ENCODE measurements at regions not wholly inside any gene's neighbourhood (a gene's known extent, or its start where the extent isn't known, plus 50 kb on each side); places are given as distances from the start of the nearest gene placed in this dataset.

- H2BK5ac ChIP-seq (ENCODE audit: low read depth, low read length, poor library complexity) = no peak overlapping the region
- no CpG with 5 or more reads among the region's 2 CpGs for WGBS (ENCODE audit: extremely low coverage, insufficient coverage, insufficient read length)
- no peaks in the 10 kb centered on the region for H3K27me3 ChIP-seq (ENCODE audit: insufficient read depth, low read length)
- no peak overlapping the region for H3K27ac ChIP-seq (ENCODE audit: low read depth, low read length)
- no peaks in the 10 kb centered on the region for H3K9me3 ChIP-seq (ENCODE audit: insufficient read depth, low read depth, low read length)
- no peak overlapping the region for H2AK5ac ChIP-seq (ENCODE audit: low read length)
- H3K4me3 ChIP-seq (ENCODE audit: low read depth, low read length) = no peak overlapping the region
- no peak for DNase-seq
- H4K12ac ChIP-seq (ENCODE audit: low read depth, low read length) = no peak overlapping the region
- H3K79me1 ChIP-seq (ENCODE audit: low read length) = no peaks in the 10 kb centered on the region
- no peak overlapping the region for H2AFZ ChIP-seq (ENCODE audit: insufficient read depth, low read length, poor library complexity)
- no peaks in the 10 kb centered on the region for H3K4me1 ChIP-seq (ENCODE audit: control insufficient read depth in 1 of 2, insufficient read depth in 2 of 2, low read length in 2 of 2)
- H4K8ac ChIP-seq (ENCODE audit: low read depth, low read length) = no peak overlapping the region
- H3K9ac ChIP-seq (ENCODE audit: low read length) = no peak overlapping the region
- H3K79me2 ChIP-seq (ENCODE audit: control insufficient read depth, insufficient read depth, low read length, poor library complexity) = no peaks in the 10 kb centered on the region
- no peak overlapping the region for H3K14ac ChIP-seq (ENCODE audit: low read length)
- H3K23ac ChIP-seq (ENCODE audit: low read length) = no peak overlapping the region
- no peak overlapping the region for H4K91ac ChIP-seq (ENCODE audit: low read depth, low read length)
- H3K36me3 ChIP-seq (ENCODE audit: control insufficient read depth in 1 of 2, insufficient read depth in 2 of 2, low read length in 2 of 2) = no peaks in the 10 kb centered on the region
- H3K18ac ChIP-seq (ENCODE audit: low read length) = no peak overlapping the region
- H2BK120ac ChIP-seq (ENCODE audit: insufficient read depth, low read length, poor library complexity) = no peak overlapping the region
- H2BK12ac ChIP-seq (ENCODE audit: low read length) = no peak overlapping the region
- H3K4me2 ChIP-seq (ENCODE audit: low read length) = no peak overlapping the region
- no peak overlapping the region for H3K4ac ChIP-seq (ENCODE audit: low read depth, low read length)
These were observed 487.5 kb upstream of the ZNF608 start for GRCh38 chr5:125233944-125234343.

GRCh38 chr5:125236007-125236406 is 489.6 kb upstream of the ZNF608 start:
- Histone ChIP-seq H2AFZ (ENCODE audit: insufficient read depth, low read length, poor library complexity) (no peak overlapping the region), H3K27ac (ENCODE audit: low read depth, low read length) (no peak overlapping the region), H3K79me1 (ENCODE audit: low read length) (no peaks in the 10 kb centered on the region), H3K9me3 (ENCODE audit: insufficient read depth, low read depth, low read length) (no peaks in the 10 kb centered on the region), H4K8ac (ENCODE audit: low read depth, low read length) (no peak overlapping the region), H3K4me1 (ENCODE audit: control insufficient read depth in 1 of 2, insufficient read depth in 2 of 2, low read length in 2 of 2) (no peaks in the 10 kb centered on the region), H2BK12ac (ENCODE audit: low read length) (no peak overlapping the region), H3K36me3 (ENCODE audit: control insufficient read depth in 1 of 2, insufficient read depth in 2 of 2, low read length in 2 of 2) (no peaks in the 10 kb centered on the region), H3K9ac (ENCODE audit: low read length) (no peak overlapping the region), H2BK5ac (ENCODE audit: low read depth, low read length, poor library complexity) (no peak overlapping the region), H3K4ac (ENCODE audit: low read depth, low read length) (no peak overlapping the region), H3K23ac (ENCODE audit: low read length) (no peak overlapping the region), H3K18ac (ENCODE audit: low read length) (no peak overlapping the region), H3K27me3 (ENCODE audit: insufficient read depth, low read length) (no peaks in the 10 kb centered on the region), H3K4me3 (ENCODE audit: low read depth, low read length) (no peak overlapping the region), H4K91ac (ENCODE audit: low read depth, low read length) (no peak overlapping the region), H4K12ac (ENCODE audit: low read depth, low read length) (no peak overlapping the region), H2AK5ac (ENCODE audit: low read length) (no peak overlapping the region), H2BK120ac (ENCODE audit: insufficient read depth, low read length, poor library complexity) (no peak overlapping the region), H3K4me2 (ENCODE audit: low read length) (no peak overlapping the region), H3K79me2 (ENCODE audit: control insufficient read depth, insufficient read depth, low read length, poor library complexity) (no peaks in the 10 kb centered on the region), H3K14ac (ENCODE audit: low read length) (no peak overlapping the region)
- WGBS (ENCODE audit: extremely low coverage, insufficient coverage, insufficient read length) = no CpG with 5 or more reads among the region's 2 CpGs
- no peak for DNase-seq

GRCh38 chr5:125236981-125237380 is 490.5 kb upstream of the ZNF608 start:
- Histone ChIP-seq H3K9ac (ENCODE audit: low read length) (no peak overlapping the region), H3K27me3 (ENCODE audit: insufficient read depth, low read length) (no peaks in the 10 kb centered on the region), H3K18ac (ENCODE audit: low read length) (no peak overlapping the region), H3K79me1 (ENCODE audit: low read length) (no peaks in the 10 kb centered on the region), H2BK12ac (ENCODE audit: low read length) (no peak overlapping the region), H2AK5ac (ENCODE audit: low read length) (no peak overlapping the region), H3K79me2 (ENCODE audit: control insufficient read depth, insufficient read depth, low read length, poor library complexity) (no peaks in the 10 kb centered on the region), H3K27ac (ENCODE audit: low read depth, low read length) (no peak overlapping the region), H4K91ac (ENCODE audit: low read depth, low read length) (no peak overlapping the region), H3K14ac (ENCODE audit: low read length) (no peak overlapping the region), H3K9me3 (ENCODE audit: insufficient read depth, low read depth, low read length) (no peaks in the 10 kb centered on the region), H4K8ac (ENCODE audit: low read depth, low read length) (no peak overlapping the region), H4K12ac (ENCODE audit: low read depth, low read length) (no peak overlapping the region), H3K36me3 (ENCODE audit: control insufficient read depth in 1 of 2, insufficient read depth in 2 of 2, low read length in 2 of 2) (no peaks in the 10 kb centered on the region), H2AFZ (ENCODE audit: insufficient read depth, low read length, poor library complexity) (no peak overlapping the region), H2BK5ac (ENCODE audit: low read depth, low read length, poor library complexity) (no peak overlapping the region), H2BK120ac (ENCODE audit: insufficient read depth, low read length, poor library complexity) (no peak overlapping the region), H3K4ac (ENCODE audit: low read depth, low read length) (no peak overlapping the region), H3K4me3 (ENCODE audit: low read depth, low read length) (no peak overlapping the region), H3K4me2 (ENCODE audit: low read length) (no peak overlapping the region), H3K23ac (ENCODE audit: low read length) (no peak overlapping the region), H3K4me1 (ENCODE audit: control insufficient read depth in 1 of 2, insufficient read depth in 2 of 2, low read length in 2 of 2) (no peaks in the 10 kb centered on the region)
- no CpG with 5 or more reads among the region's 1 CpG for WGBS (ENCODE audit: extremely low coverage, insufficient coverage, insufficient read length)
- no peak for DNase-seq

- H4K12ac ChIP-seq (ENCODE audit: low read depth, low read length) = no peak overlapping the region
- no peak overlapping the region for H3K4me2 ChIP-seq (ENCODE audit: low read length)
- H2BK120ac ChIP-seq (ENCODE audit: insufficient read depth, low read length, poor library complexity) = no peak overlapping the region
- H4K8ac ChIP-seq (ENCODE audit: low read depth, low read length) = no peak overlapping the region
- H3K27me3 ChIP-seq (ENCODE audit: insufficient read depth, low read length) = no peaks in the 10 kb centered on the region
- no peak overlapping the region for H3K27ac ChIP-seq (ENCODE audit: low read depth, low read length)
- no peak overlapping the region for H3K9ac ChIP-seq (ENCODE audit: low read length)
- H3K36me3 ChIP-seq (ENCODE audit: control insufficient read depth in 1 of 2, insufficient read depth in 2 of 2, low read length in 2 of 2) = no peaks in the 10 kb centered on the region
- no peaks in the 10 kb centered on the region for H3K79me2 ChIP-seq (ENCODE audit: control insufficient read depth, insufficient read depth, low read length, poor library complexity)
- DNase-seq = no peak
- H3K4me3 ChIP-seq (ENCODE audit: low read depth, low read length) = no peak overlapping the region
- H3K4me1 ChIP-seq (ENCODE audit: control insufficient read depth in 1 of 2, insufficient read depth in 2 of 2, low read length in 2 of 2) = no peaks in the 10 kb centered on the region
- no peak overlapping the region for H2AFZ ChIP-seq (ENCODE audit: insufficient read depth, low read length, poor library complexity)
- no peak overlapping the region for H3K18ac ChIP-seq (ENCODE audit: low read length)
- H3K14ac ChIP-seq (ENCODE audit: low read length) = no peak overlapping the region
- H3K79me1 ChIP-seq (ENCODE audit: low read length) = no peaks in the 10 kb centered on the region
- no peak overlapping the region for H2BK12ac ChIP-seq (ENCODE audit: low read length)
- no peak overlapping the region for H2AK5ac ChIP-seq (ENCODE audit: low read length)
- no peak overlapping the region for H3K4ac ChIP-seq (ENCODE audit: low read depth, low read length)
- no CpG with 5 or more reads among the region's 2 CpGs for WGBS (ENCODE audit: extremely low coverage, insufficient coverage, insufficient read length)
- no peak overlapping the region for H3K23ac ChIP-seq (ENCODE audit: low read length)
- H2BK5ac ChIP-seq (ENCODE audit: low read depth, low read length, poor library complexity) = no peak overlapping the region
- H3K9me3 ChIP-seq (ENCODE audit: insufficient read depth, low read depth, low read length) = peaks cover 2% of the 10 kb centered on the region
- H4K91ac ChIP-seq (ENCODE audit: low read depth, low read length) = no peak overlapping the region
These were observed 498.1 kb upstream of the ZNF608 start for GRCh38 chr5:125244531-125244930.
